H54 (cell line): ENCODE measurements at regions not wholly inside any gene's neighbourhood (a gene's known extent, or its start where the extent isn't known, plus 50 kb on each side); places are given as distances from the start of the nearest gene placed in this dataset.
"Not testable (repeated sequence)": the region's sequence is repeated elsewhere in the genome, so short reads cannot be mapped to it uniquely, and the experiment has no call there.

Experiments
- DNase-seq: peaks from one replicate; pipeline ENCODE4 v3.0.0; 2011; ENCODE audit warnings: low spot score, mixed read lengths; ENCODE audit not compliant: insufficient read length
- FAIRE-seq: peaks from 3 replicates; lab custom pipeline; 2011; peaks lifted over from hg19 to GRCh38; lab: Jason Lieb, UNC
- POLR2A ChIP-seq: IDR thresholded peaks from 2 replicates; pipeline ENCODE4 v1.6.1; 2011; ENCODE audit warnings: low read depth, mild to moderate bottlenecking, low read length

- FAIRE-seq (no peak), DNase-seq (no peak)
- no peak for TF ChIP-seq POLR2A
Observed at GRCh38 chr16:87140211-87141200, 176.7 kb downstream of the C16orf95 start.

- no peak for TF ChIP-seq POLR2A
- no peak for DNase-seq
- no peak for FAIRE-seq
Observed at GRCh38 chr16:87141402-87141801, 175.8 kb downstream of the C16orf95 start.

- no peak for FAIRE-seq
- TF ChIP-seq POLR2A, result no peak
- no peak for DNase-seq
Observed at GRCh38 chr16:87143661-87144121, 173.5 kb downstream of the C16orf95 start.

GRCh38 chr16:87144232-87144631, 173.0 kb downstream of the C16orf95 start:
- DNase-seq, result no peak
- no peak for TF ChIP-seq POLR2A
- no peak for FAIRE-seq

GRCh38 chr16:87145181-87146176, 171.7 kb downstream of the C16orf95 start:
- FAIRE-seq, result no peak
- TF ChIP-seq POLR2A, result 0 out of 2 replicates have a peak, but pooled peaks have one; percentile 21
- DNase-seq, result peak; percentile 84

- no peak for TF ChIP-seq POLR2A
- no peak for DNase-seq
- FAIRE-seq, result no peak
Observed at GRCh38 chr16:87146676-87147075, 170.5 kb downstream of the C16orf95 start.

GRCh38 chr16:87149051-87149450, 168.1 kb downstream of the C16orf95 start:
- DNase-seq, result no peak
- no peak for TF ChIP-seq POLR2A
- FAIRE-seq, result no peak

- TF ChIP-seq POLR2A, result no peak
- no peak for FAIRE-seq
- no peak for DNase-seq
Observed at GRCh38 chr16:87150262-87150661, 166.9 kb downstream of the C16orf95 start.

GRCh38 chr16:87150681-87151280, 166.4 kb downstream of the C16orf95 start:
- no peak for TF ChIP-seq POLR2A
- FAIRE-seq, result no peak
- no peak for DNase-seq

GRCh38 chr16:87152221-87152755, 164.9 kb downstream of the C16orf95 start:
- no peak for TF ChIP-seq POLR2A
- no peak for DNase-seq
- no peak for FAIRE-seq

GRCh38 chr16:87153326-87153725, 163.9 kb downstream of the C16orf95 start:
- no peak for DNase-seq
- TF ChIP-seq POLR2A, result no peak
- FAIRE-seq, result no peak

GRCh38 chr16:87155315-87155714, 161.9 kb downstream of the C16orf95 start:
- FAIRE-seq, DNase-seq: not testable (repeated sequence)

GRCh38 chr16:87156195-87156594, 161.0 kb downstream of the C16orf95 start:
- no peak for DNase-seq
- FAIRE-seq, result no peak
- TF ChIP-seq POLR2A, result no peak

GRCh38 chr16:87160234-87160636, 157.0 kb downstream of the C16orf95 start:
- FAIRE-seq (no peak), DNase-seq (no peak)
- TF ChIP-seq POLR2A, result no peak
